ENCODE measurements at regions not wholly inside any gene's neighbourhood (a gene's known extent, or its start where the extent isn't known, plus 50 kb on each side); places are given as distances from the start of the nearest gene placed in this dataset.

DNA sequence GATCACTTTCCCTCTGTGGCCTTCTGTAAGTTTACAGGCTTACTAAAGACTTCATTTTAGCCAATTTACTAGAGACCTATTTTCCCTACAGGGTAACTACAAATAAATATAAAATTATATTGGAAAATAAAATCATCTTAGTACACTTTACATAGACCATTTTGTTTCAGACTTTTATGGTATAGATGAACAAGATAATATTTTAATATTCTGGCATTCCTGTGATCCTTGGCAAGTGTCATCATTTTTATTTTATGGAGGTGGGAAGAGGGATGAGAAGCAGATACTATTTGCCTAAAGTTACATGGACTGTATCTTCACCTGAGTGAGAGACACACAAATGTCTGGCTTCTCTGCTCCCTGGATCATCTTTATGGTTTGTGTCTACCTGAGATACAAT is 149.6 kb upstream of the CWC22 start:
- no peak overlapping the region for H3K27ac ChIP-seq (ENCODE audit: low read depth in 2 of 2, low read length in 1 of 2)
- H2AFZ ChIP-seq (ENCODE audit: low read depth), result no peak overlapping the region
- H3K9me3 ChIP-seq, result no peaks in the 10 kb centered on the region
- H3K4me2 ChIP-seq, result no peak overlapping the region
- no peaks in the 10 kb centered on the region for H3F3A ChIP-seq (replicated peaks; ENCODE audit: insufficient read depth)
- H4K20me1 ChIP-seq (ENCODE audit: insufficient read depth), result no peaks in the 10 kb centered on the region
- no peaks in the 10 kb centered on the region; a peak in 1 of 4 replicates for H3K4me1 ChIP-seq (ENCODE audit: control insufficient read depth in 1 of 2, insufficient read depth in 2 of 2, low read depth in 1 of 2, low read length in 1 of 2)
- H3K79me2 ChIP-seq (ENCODE audit: insufficient read depth), result no peaks in the 10 kb centered on the region
- CTCF ChIA-PET, result no interaction called here
- H3K27me3 ChIP-seq (ENCODE audit: insufficient read depth), result no peaks in the 10 kb centered on the region
- H3K9ac ChIP-seq, result no peak overlapping the region
- H3K36me3 ChIP-seq (replicated peaks in 1 of 2; ENCODE audit: control insufficient read depth in 1 of 2, insufficient read depth in 2 of 2, low read length in 1 of 2), result no peaks in the 10 kb centered on the region
- no peak overlapping the region for H3K4me3 ChIP-seq (ENCODE audit: low read depth in 2 of 2, low read length in 1 of 2)
- H3K9me2 ChIP-seq, result no peaks in the 10 kb centered on the region
- DNase-seq, result no peak
- POLR2A ChIA-PET, result no interaction called here
- no peak for TF ChIP-seq JUND (IDR thresholded peaks at IDR 0.05)

DNA sequence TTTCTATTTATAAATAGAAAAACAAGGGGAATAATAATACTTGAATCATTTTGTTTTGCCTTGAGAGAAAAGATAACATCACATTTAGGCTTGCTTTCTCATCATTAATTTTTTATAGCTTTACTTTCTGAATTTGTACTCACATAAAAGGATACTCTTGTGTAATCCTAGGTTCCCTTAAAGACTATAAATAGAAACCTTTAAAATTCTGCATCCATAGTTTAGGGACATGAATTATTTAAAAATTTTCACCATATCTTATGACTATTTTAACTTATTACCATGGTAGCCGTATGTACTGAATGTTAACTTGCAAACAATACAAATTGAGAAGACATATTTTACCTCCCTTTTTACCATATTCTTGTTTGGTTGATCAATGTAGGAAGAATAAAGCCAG is 143.5 kb upstream of the CWC22 start:
- ChIA-PET POLR2A (no interaction called here), CTCF (interaction anchor here (1.4 kb wide), 1 partner anchor 15 kb away, joined by 3 read pairs; no protein-coding TSS in a partner anchor)
- TF ChIP-seq RCOR1 (IDR thresholded peaks at IDR 0.05; ENCODE audit: low read length), result no peak
- no peak for TF ChIP-seq FOSL2 (IDR thresholded peaks at IDR 0.05; ENCODE audit: borderline replicate concordance, low read depth)
- no peak for TF ChIP-seq ELF1 (IDR thresholded peaks at IDR 0.05)
- H3K9me3 ChIP-seq, result no peaks in the 10 kb centered on the region
- no peaks in the 10 kb centered on the region for H3K79me2 ChIP-seq (ENCODE audit: insufficient read depth)
- no peaks in the 10 kb centered on the region for H4K20me1 ChIP-seq (ENCODE audit: insufficient read depth)
- DNase-seq, result no peak
- H3K9ac ChIP-seq, result no peak overlapping the region
- no peaks in the 10 kb centered on the region for H3K27me3 ChIP-seq (ENCODE audit: insufficient read depth)
- no peak overlapping the region for H3K4me2 ChIP-seq
- no peak overlapping the region for H3K4me3 ChIP-seq (ENCODE audit: low read depth in 2 of 2, low read length in 1 of 2)
- no peaks in the 10 kb centered on the region for H3K4me1 ChIP-seq (ENCODE audit: control insufficient read depth in 1 of 2, insufficient read depth in 2 of 2, low read depth in 1 of 2, low read length in 1 of 2)
- H3F3A ChIP-seq (replicated peaks; ENCODE audit: insufficient read depth), result no peaks in the 10 kb centered on the region
- no peaks in the 10 kb centered on the region for H3K9me2 ChIP-seq
- H2AFZ ChIP-seq (ENCODE audit: low read depth), result no peak overlapping the region
- no peak overlapping the region for H3K27ac ChIP-seq (ENCODE audit: low read depth in 2 of 2, low read length in 1 of 2)
- no peaks in the 10 kb centered on the region for H3K36me3 ChIP-seq (replicated peaks in 1 of 2; ENCODE audit: control insufficient read depth in 1 of 2, insufficient read depth in 2 of 2, low read length in 1 of 2)
- WGBS (ENCODE audit: low lambda C conversion rate), result 68% methylated on average over 1 of the region's 1 CpG

DNA sequence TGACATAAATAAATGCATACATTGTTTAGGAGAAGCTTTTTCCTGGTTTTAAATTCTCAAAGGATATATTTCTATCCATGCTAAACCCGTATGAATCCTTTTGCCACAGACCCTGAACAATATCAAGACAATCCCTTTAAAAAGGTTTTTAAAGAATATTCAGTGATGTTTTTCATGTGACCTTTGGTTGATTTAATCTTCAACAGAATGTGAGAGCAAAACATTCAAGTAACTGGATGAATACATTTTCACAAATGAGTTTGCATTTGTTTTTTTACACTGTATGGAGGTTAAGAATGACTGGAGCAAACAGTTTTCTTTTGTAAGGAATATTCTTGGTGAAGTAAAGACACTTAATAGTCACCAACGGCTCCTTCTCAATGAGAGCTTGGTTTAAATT is 139.4 kb upstream of the CWC22 start:
- no peaks in the 10 kb centered on the region for H3K9me2 ChIP-seq
- no peak overlapping the region for H3K4me2 ChIP-seq
- no peak overlapping the region for H3K27ac ChIP-seq (ENCODE audit: low read depth in 2 of 2, low read length in 1 of 2)
- 67% methylated on average over 2 of the region's 2 CpGs for WGBS (ENCODE audit: low lambda C conversion rate)
- no peak for DNase-seq
- no peaks in the 10 kb centered on the region for H3K79me2 ChIP-seq (ENCODE audit: insufficient read depth)
- no peak overlapping the region for H2AFZ ChIP-seq (ENCODE audit: low read depth)
- POLR2A ChIA-PET, result no interaction called here
- H3F3A ChIP-seq (replicated peaks; ENCODE audit: insufficient read depth), result no peaks in the 10 kb centered on the region
- H4K20me1 ChIP-seq (ENCODE audit: insufficient read depth), result no peaks in the 10 kb centered on the region
- H3K4me1 ChIP-seq (ENCODE audit: control insufficient read depth in 1 of 2, insufficient read depth in 2 of 2, low read depth in 1 of 2, low read length in 1 of 2), result no peaks in the 10 kb centered on the region
- CTCF ChIA-PET, result no interaction called here
- no peak overlapping the region for H3K4me3 ChIP-seq (ENCODE audit: low read depth in 2 of 2, low read length in 1 of 2)
- H3K36me3 ChIP-seq (replicated peaks in 1 of 2; ENCODE audit: control insufficient read depth in 1 of 2, insufficient read depth in 2 of 2, low read length in 1 of 2), result no peaks in the 10 kb centered on the region
- no peak for TF ChIP-seq RCOR1 (IDR thresholded peaks at IDR 0.05; ENCODE audit: low read length)
- TF ChIP-seq FOXM1 (IDR thresholded peaks at IDR 0.05; ENCODE audit: low read depth), result no peak
- no peak for TF ChIP-seq RFX5 (IDR thresholded peaks at IDR 0.05; ENCODE audit: low read length)
- TF ChIP-seq YY1 (IDR thresholded peaks at IDR 0.05; ENCODE audit: low read depth), result no peak
- TF ChIP-seq, protein P1, sequence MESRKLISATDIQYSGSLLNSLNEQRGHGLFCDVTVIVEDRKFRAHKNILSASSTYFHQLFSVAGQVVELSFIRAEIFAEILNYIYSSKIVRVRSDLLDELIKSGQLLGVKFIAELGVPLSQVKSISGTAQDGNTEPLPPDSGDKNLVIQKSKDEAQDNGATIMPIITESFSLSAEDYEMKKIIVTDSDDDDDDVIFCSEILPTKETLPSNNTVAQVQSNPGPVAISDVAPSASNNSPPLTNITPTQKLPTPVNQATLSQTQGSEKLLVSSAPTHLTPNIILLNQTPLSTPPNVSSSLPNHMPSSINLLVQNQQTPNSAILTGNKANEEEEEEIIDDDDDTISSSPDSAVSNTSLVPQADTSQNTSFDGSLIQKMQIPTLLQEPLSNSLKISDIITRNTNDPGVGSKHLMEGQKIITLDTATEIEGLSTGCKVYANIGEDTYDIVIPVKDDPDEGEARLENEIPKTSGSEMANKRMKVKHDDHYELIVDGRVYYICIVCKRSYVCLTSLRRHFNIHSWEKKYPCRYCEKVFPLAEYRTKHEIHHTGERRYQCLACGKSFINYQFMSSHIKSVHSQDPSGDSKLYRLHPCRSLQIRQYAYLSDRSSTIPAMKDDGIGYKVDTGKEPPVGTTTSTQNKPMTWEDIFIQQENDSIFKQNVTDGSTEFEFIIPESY (IDR thresholded peaks at IDR 0.05; ENCODE audit: borderline replicate concordance, low read depth), result no peak
- TF ChIP-seq NFIC (IDR thresholded peaks at IDR 0.05; ENCODE audit: borderline replicate concordance), result no peak
- TF ChIP-seq, protein P2, sequence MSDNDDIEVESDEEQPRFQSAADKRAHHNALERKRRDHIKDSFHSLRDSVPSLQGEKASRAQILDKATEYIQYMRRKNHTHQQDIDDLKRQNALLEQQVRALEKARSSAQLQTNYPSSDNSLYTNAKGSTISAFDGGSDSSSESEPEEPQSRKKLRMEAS (IDR thresholded peaks at IDR 0.05; ENCODE audit: low read depth), result no peak
- no peak for TF ChIP-seq EZH2phosphoT487 (IDR thresholded peaks at IDR 0.05; ENCODE audit: borderline replicate concordance, low read depth)
- no peak for TF ChIP-seq JUND (IDR thresholded peaks at IDR 0.05)
- TF ChIP-seq, protein P3, sequence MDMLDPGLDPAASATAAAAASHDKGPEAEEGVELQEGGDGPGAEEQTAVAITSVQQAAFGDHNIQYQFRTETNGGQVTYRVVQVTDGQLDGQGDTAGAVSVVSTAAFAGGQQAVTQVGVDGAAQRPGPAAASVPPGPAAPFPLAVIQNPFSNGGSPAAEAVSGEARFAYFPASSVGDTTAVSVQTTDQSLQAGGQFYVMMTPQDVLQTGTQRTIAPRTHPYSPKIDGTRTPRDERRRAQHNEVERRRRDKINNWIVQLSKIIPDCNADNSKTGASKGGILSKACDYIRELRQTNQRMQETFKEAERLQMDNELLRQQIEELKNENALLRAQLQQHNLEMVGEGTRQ (IDR thresholded peaks at IDR 0.05; ENCODE audit: borderline replicate concordance, low read depth, low read length), result no peak
- TF ChIP-seq TAF1 (IDR thresholded peaks at IDR 0.05; ENCODE audit: borderline replicate concordance, low read depth, low read length), result no peak
- TF ChIP-seq FOSL2 (IDR thresholded peaks at IDR 0.05; ENCODE audit: borderline replicate concordance, low read depth), result no peak
- TF ChIP-seq TEAD4 (IDR thresholded peaks at IDR 0.05; ENCODE audit: borderline replicate concordance, insufficient read depth), result no peak
- TF ChIP-seq RAD21 (IDR thresholded peaks at IDR 0.05; ENCODE audit: low read length), result no peak
- no peak for TF ChIP-seq POLR2AphosphoS5 (IDR thresholded peaks at IDR 0.05; ENCODE audit: low read depth, low read length)
- no peak overlapping the region for H3K9ac ChIP-seq
- H3K27me3 ChIP-seq (ENCODE audit: insufficient read depth), result no peaks in the 10 kb centered on the region
- no peaks in the 10 kb centered on the region for H3K9me3 ChIP-seq

Data from SK-N-SH (cell line).